KMS-11 (cell line): ENCODE measurements at regions not wholly inside any gene's neighbourhood (a gene's known extent, or its start where the extent isn't known, plus 50 kb on each side); places are given as distances from the start of the nearest gene placed in this dataset.

ENCODE experiments used
- H2AFZ ChIP-seq: fragments of 200-600 bp; sonication (generic); 2 replicates; pipeline ENCODE4 v1.6.1; 2016; ENCODE audit warnings: antibody characterized with exemption, mixed run types, low read depth
- H3K27ac ChIP-seq: fragments of 200-600 bp; sonication (generic); 2 replicates; pipeline ENCODE4 v1.6.1; 2016; ENCODE audit warnings: mild to moderate bottlenecking, mixed run types
- H3K27me3 ChIP-seq: fragments of 200-600 bp; sonication (generic); 2 replicates; pipeline ENCODE4 v1.6.1; 2017; ENCODE audit warnings: mild to moderate bottlenecking, low read depth, mixed run types, moderate library complexity; ENCODE audit not compliant: insufficient read depth
- H3K36me3 ChIP-seq: fragments of 200-600 bp; sonication (generic); 2 replicates; pipeline ENCODE4 v1.6.1; 2017; ENCODE audit warnings: mild to moderate bottlenecking, mixed run types; ENCODE audit not compliant: insufficient read depth
- H3K4me1 ChIP-seq: fragments of 200-600 bp; sonication (generic); 2 replicates; pipeline ENCODE4 v1.6.1; 2016; ENCODE audit warnings: mild to moderate bottlenecking, low read depth, mixed run types; ENCODE audit not compliant: poor library complexity, severe bottlenecking
- H3K4me2 ChIP-seq: fragments of 200-600 bp; sonication (generic); 2 replicates; pipeline ENCODE4 v1.7.0; 2016; ENCODE audit warnings: mild to moderate bottlenecking, mixed run types
- H3K4me3 ChIP-seq: fragments of 200-600 bp; sonication (generic); IDR thresholded peaks from 2 replicates; pipeline ENCODE4 v1.6.1; 2017; ENCODE audit warnings: low read depth, low read length, mixed read lengths; ENCODE audit not compliant: insufficient read depth
- H3K79me2 ChIP-seq: fragments of 200-600 bp; sonication (generic); 2 replicates; pipeline ENCODE4 v1.6.1; 2016; ENCODE audit warnings: low read depth, mixed run types; ENCODE audit not compliant: insufficient read depth
- H3K9ac ChIP-seq: fragments of 200-600 bp; sonication (generic); 2 replicates; pipeline ENCODE4 v1.6.1; 2016; ENCODE audit warnings: mild to moderate bottlenecking, mixed run types
- H4K20me1 ChIP-seq: fragments of 200-600 bp; sonication (generic); 2 replicates; pipeline ENCODE4 v1.6.1; 2016; ENCODE audit warnings: mild to moderate bottlenecking, mixed run types; ENCODE audit not compliant: insufficient read depth
- CTCF ChIP-seq: fragments of 200-600 bp; sonication (generic); conservative IDR thresholded peaks from 2 replicates; pipeline ENCODE4 v1.6.1; 2017; ENCODE audit warnings: low read depth, mild to moderate bottlenecking, antibody characterized with exemption, low read length, moderate library complexity, mixed read lengths

GRCh38 chr2:52454962-52455361, 1312.6 kb upstream of the CHAC2 start:
- TF ChIP-seq CTCF: no peak

GRCh38 chr2:52452201-52452600, 1315.4 kb upstream of the CHAC2 start:
- Histone ChIP-seq H3K4me1 (no peaks in the 10 kb centered on the region), H3K27me3 (no peaks in the 10 kb centered on the region), H3K9ac (no peak overlapping the region), H3K36me3 (no peaks in the 10 kb centered on the region), H3K4me2 (no peak overlapping the region), H4K20me1 (no peaks in the 10 kb centered on the region), H3K27ac (no peak overlapping the region), H3K79me2 (no peaks in the 10 kb centered on the region), H3K4me3 (no peak overlapping the region), H2AFZ (no peak overlapping the region)
- no peak for TF ChIP-seq CTCF

More at GRCh38 chr2:52454962-52455361, 1312.6 kb upstream of the CHAC2 start:
- no peaks in the 10 kb centered on the region for H3K4me1 ChIP-seq
- no peaks in the 10 kb centered on the region for H3K27me3 ChIP-seq
- H4K20me1 ChIP-seq: no peaks in the 10 kb centered on the region
- no peak overlapping the region for H3K9ac ChIP-seq
- no peak overlapping the region for H2AFZ ChIP-seq
- H3K4me3 ChIP-seq: no peak overlapping the region
- H3K27ac ChIP-seq: no peak overlapping the region
- no peaks in the 10 kb centered on the region for H3K79me2 ChIP-seq
- H3K4me2 ChIP-seq: no peak overlapping the region
- no peaks in the 10 kb centered on the region for H3K36me3 ChIP-seq

GRCh38 chr2:52445686-52446085, 1321.9 kb upstream of the CHAC2 start:
- Histone ChIP-seq H3K9ac (no peak overlapping the region), H2AFZ (no peak overlapping the region), H3K4me2 (no peak overlapping the region), H3K36me3 (no peaks in the 10 kb centered on the region), H4K20me1 (no peaks in the 10 kb centered on the region), H3K79me2 (no peaks in the 10 kb centered on the region), H3K4me1 (no peaks in the 10 kb centered on the region), H3K27ac (no peak overlapping the region), H3K4me3 (no peak overlapping the region), H3K27me3 (no peaks in the 10 kb centered on the region)
- TF ChIP-seq CTCF: no peak

GRCh38 chr2:52431352-52431760, 1336.2 kb upstream of the CHAC2 start:
- H3K4me1 ChIP-seq: no peaks in the 10 kb centered on the region
- no peak for TF ChIP-seq CTCF
- H4K20me1 ChIP-seq: no peaks in the 10 kb centered on the region
- H3K79me2 ChIP-seq: no peaks in the 10 kb centered on the region
- H3K36me3 ChIP-seq: no peaks in the 10 kb centered on the region
- H3K27ac ChIP-seq: no peak overlapping the region
- H3K9ac ChIP-seq: no peak overlapping the region
- H3K4me2 ChIP-seq: no peak overlapping the region
- no peak overlapping the region for H2AFZ ChIP-seq
- H3K27me3 ChIP-seq: no peaks in the 10 kb centered on the region
- no peak overlapping the region for H3K4me3 ChIP-seq

- no peak overlapping the region for H2AFZ ChIP-seq
- no peak overlapping the region for H3K27ac ChIP-seq
- H3K4me3 ChIP-seq: no peak overlapping the region
- H3K36me3 ChIP-seq: no peaks in the 10 kb centered on the region
- H3K27me3 ChIP-seq: no peaks in the 10 kb centered on the region
- no peak overlapping the region for H3K4me2 ChIP-seq
- no peaks in the 10 kb centered on the region for H3K4me1 ChIP-seq
- H4K20me1 ChIP-seq: no peaks in the 10 kb centered on the region
- no peak overlapping the region for H3K9ac ChIP-seq
- H3K79me2 ChIP-seq: no peaks in the 10 kb centered on the region
- TF ChIP-seq CTCF: no peak
These were observed 1337.9 kb upstream of the CHAC2 start for GRCh38 chr2:52429740-52430139.
